ENCODE measurements at regions not wholly inside any gene's neighbourhood (a gene's known extent, or its start where the extent isn't known, plus 50 kb on each side); places are given as distances from the start of the nearest gene placed in this dataset.

DNA sequence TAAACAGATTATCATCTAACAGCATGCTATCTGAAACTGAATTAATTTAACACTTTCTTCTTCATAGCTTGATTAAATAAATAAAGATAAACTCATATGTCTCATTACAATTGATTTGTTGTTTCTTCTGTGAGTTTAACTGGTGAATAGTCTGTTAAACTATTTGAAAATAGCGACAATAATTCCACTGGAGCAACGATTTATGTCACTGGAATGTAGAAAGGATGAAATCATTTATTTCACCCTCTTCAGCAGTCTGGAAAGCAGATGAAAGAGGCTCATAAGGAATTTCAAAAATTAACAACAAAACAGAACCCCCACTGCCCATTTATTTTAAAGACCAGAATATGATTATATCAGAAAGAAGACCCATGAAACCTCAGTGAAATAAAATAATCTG lies 1165.1 kb upstream of the USP15 start:
- TF ChIP-seq, protein P1, sequence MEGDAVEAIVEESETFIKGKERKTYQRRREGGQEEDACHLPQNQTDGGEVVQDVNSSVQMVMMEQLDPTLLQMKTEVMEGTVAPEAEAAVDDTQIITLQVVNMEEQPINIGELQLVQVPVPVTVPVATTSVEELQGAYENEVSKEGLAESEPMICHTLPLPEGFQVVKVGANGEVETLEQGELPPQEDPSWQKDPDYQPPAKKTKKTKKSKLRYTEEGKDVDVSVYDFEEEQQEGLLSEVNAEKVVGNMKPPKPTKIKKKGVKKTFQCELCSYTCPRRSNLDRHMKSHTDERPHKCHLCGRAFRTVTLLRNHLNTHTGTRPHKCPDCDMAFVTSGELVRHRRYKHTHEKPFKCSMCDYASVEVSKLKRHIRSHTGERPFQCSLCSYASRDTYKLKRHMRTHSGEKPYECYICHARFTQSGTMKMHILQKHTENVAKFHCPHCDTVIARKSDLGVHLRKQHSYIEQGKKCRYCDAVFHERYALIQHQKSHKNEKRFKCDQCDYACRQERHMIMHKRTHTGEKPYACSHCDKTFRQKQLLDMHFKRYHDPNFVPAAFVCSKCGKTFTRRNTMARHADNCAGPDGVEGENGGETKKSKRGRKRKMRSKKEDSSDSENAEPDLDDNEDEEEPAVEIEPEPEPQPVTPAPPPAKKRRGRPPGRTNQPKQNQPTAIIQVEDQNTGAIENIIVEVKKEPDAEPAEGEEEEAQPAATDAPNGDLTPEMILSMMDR (conservative IDR thresholded peaks at IDR 0.05; ENCODE audit: low read length) = no peak
- TF ChIP-seq EZH2phosphoT487 (IDR thresholded peaks at IDR 0.05; ENCODE audit: borderline replicate concordance) = no peak

All from Loucy (cell line).